Thoracic aorta (tissue), 2 donors: ENCODE measurements at regions not wholly inside any gene's neighbourhood (a gene's known extent, or its start where the extent isn't known, plus 50 kb on each side); places are given as distances from the start of the nearest gene placed in this dataset.
"Not testable (repeated sequence)": the region's sequence is repeated elsewhere in the genome, so short reads cannot be mapped to it uniquely, and the experiment has no call there.

Experiments
- ATAC-seq: fragments of 150-250 bp; one replicate; pipeline ENCODE4 v1.8.0; 2017; ENCODE audit warnings: low read depth; ENCODE audit not compliant: insufficient number of reproducible peaks, low FRiP score
- DNase-seq: peaks from one replicate; pipeline ENCODE4 v3.0.0-alpha.2; 2020; ENCODE audit warnings: low spot score
- H3K27ac ChIP-seq, 2 donors: fragments of 200-600 bp; sonication (generic); 1 replicate in 1 of 2; 2 replicates in 1 of 2; pipeline ENCODE4 v1.5.1; 2016; ENCODE audit warnings: mild to moderate bottlenecking in 2 of 2, moderate library complexity in 2 of 2
- H3K27me3 ChIP-seq: fragments of 200-600 bp; sonication (generic); replicated peaks from 2 replicates; pipeline ENCODE4 v1.6.0; 2016; ENCODE audit warnings: mild to moderate bottlenecking; ENCODE audit not compliant: insufficient read depth
- H3K36me3 ChIP-seq: fragments of 200-600 bp; sonication (generic); one replicate; pipeline ENCODE4 v1.5.1; 2016
- H3K4me1 ChIP-seq, 2 donors: fragments of 200-600 bp; sonication (generic); 1 replicate in 1 of 2; 2 replicates in 1 of 2; pipeline versions ENCODE4 v1.5.1 to v1.6.0; 2016; ENCODE audit warnings: low read depth in 2 of 2, mild to moderate bottlenecking in 1 of 2; ENCODE audit not compliant: control insufficient read depth in 1 of 2
- H3K4me3 ChIP-seq: fragments of 200-600 bp; sonication (generic); 2 replicates; pipeline ENCODE4 v1.5.1; 2016; ENCODE audit warnings: mild to moderate bottlenecking
- H3K9me3 ChIP-seq: fragments of 200-600 bp; sonication (generic); 2 replicates; pipeline ENCODE4 v1.5.1; 2016
- CTCF ChIP-seq: fragments of 200-600 bp; sonication (generic); IDR thresholded peaks from one replicate; pipeline ENCODE4 v1.5.1; 2019; ENCODE audit warnings: antibody characterized with exemption

GRCh38 chr9:36521148-36521547 is 51.5 kb upstream of the MELK start:
- Histone ChIP-seq H3K9me3 (no peaks in the 10 kb centered on the region), H3K27me3 (no peaks in the 10 kb centered on the region), H3K4me1 (no peaks in the 10 kb centered on the region), H3K27ac (no peak overlapping the region), H3K4me3 (no peak overlapping the region), H3K36me3 (no peaks in the 10 kb centered on the region)
- no peak for ATAC-seq
- no peak for TF ChIP-seq CTCF
- DNase-seq, result no peak

- Histone ChIP-seq H3K36me3 (no peaks in the 10 kb centered on the region), H3K4me1 (no peaks in the 10 kb centered on the region), H3K9me3 (no peaks in the 10 kb centered on the region), H3K27ac (no peak overlapping the region), H3K4me3 (no peak overlapping the region), H3K27me3 (no peaks in the 10 kb centered on the region)
- TF ChIP-seq CTCF, result no peak
- DNase-seq, result no peak
- ATAC-seq, result no peak
These were observed 55.6 kb upstream of the MELK start for GRCh38 chr9:36517131-36517530.

DNA sequence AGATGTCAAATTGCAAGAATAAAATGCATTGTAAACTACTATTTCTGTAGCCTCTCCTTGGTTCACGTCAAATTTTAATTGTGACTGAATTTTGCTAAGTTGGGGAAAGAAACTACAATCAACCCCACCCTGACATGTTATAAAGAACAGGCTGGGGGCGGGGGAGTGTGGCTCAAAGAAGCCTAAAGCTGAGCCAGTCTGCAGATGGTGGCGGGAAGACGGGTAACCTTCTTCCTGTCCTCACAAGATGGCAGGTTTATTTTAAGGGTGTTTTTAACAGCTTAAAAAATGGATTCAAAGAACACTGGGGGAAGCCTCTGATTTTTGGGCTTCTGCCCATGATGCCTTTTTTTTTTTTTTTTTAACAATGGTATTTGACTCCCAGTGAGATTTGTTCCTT is 68.5 kb upstream of the MELK start:
- Histone ChIP-seq H3K27me3 (no peaks in the 10 kb centered on the region), H3K36me3 (no peaks in the 10 kb centered on the region), H3K4me3 (no peak overlapping the region), H3K9me3 (no peaks in the 10 kb centered on the region), H3K4me1 (no peaks in the 10 kb centered on the region), H3K27ac (no peak overlapping the region)
- no peak for DNase-seq
- ATAC-seq, result no peak
- no peak for TF ChIP-seq CTCF

DNA sequence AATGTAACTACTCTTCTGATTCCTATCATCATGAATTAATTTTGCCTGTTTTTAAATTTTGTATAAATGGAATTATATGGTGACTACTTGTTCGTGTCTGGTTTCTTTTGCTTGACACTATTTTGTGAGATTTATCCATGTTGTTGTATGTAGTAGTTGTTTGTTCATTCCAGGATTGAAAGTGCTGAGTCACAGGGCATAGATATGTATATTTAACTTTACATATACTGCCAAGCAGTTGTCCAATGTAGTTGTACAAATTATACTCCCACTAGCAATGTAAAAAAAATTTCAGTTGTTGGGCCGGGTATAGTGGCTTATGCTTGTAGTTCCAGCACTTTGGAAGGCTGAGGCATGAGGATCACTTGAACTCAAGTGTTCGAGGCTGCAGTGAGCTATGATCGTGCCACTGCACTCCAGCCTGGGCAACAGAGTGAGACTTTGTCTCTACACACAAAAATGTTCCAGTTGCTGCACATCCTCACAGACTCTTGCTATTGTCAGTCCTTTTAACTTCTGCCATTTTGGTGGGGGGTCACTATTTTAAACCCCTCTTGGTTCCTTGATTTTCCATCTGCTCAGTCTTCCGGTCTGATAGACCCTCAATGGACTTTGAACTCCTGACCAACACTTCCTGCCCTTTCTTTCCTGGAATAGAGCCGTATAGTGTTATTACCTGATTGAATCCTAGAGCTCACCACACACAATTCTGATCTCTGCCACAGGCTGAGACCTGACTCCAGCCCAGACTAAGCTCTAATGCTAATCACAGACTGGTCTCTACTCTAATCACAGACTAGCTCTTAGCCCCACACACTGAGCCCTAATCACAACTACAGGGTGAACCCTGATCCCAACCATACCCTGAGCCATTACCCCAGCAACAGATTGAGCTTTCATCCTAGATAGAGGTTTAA is 69.3 kb upstream of the MELK start:
- no peak for ATAC-seq
- no peaks in the 10 kb centered on the region for H3K27me3 ChIP-seq

GRCh38 chr9:36501727-36502126 is 71.0 kb upstream of the MELK start:
- Histone ChIP-seq H3K27ac (no peak overlapping the region), H3K4me1 (no peaks in the 10 kb centered on the region), H3K36me3 (no peaks in the 10 kb centered on the region), H3K9me3 (no peaks in the 10 kb centered on the region), H3K27me3 (no peaks in the 10 kb centered on the region), H3K4me3 (no peak overlapping the region)
- DNase-seq, result no peak
- ATAC-seq, result no peak
- no peak for TF ChIP-seq CTCF

More for the DNA sequence above, 69.3 kb upstream of the MELK start:
- Histone ChIP-seq H3K4me1 (no peaks in the 10 kb centered on the region), H3K27ac (no peak overlapping the region), H3K9me3 (no peaks in the 10 kb centered on the region), H3K36me3 (no peaks in the 10 kb centered on the region), H3K4me3 (no peak overlapping the region)
- TF ChIP-seq CTCF, result no peak
- DNase-seq, result no peak

- ATAC-seq, DNase-seq, H3K4me3 ChIP-seq: not testable (repeated sequence)
These were observed 71.8 kb upstream of the MELK start for GRCh38 chr9:36500931-36501330.

More at GRCh38 chr9:36500931-36501330, 71.8 kb upstream of the MELK start:
- H3K4me1 ChIP-seq, H3K27me3 ChIP-seq, H3K27ac ChIP-seq, H3K36me3 ChIP-seq, H3K9me3 ChIP-seq: not testable (repeated sequence)
